Astrocyte of the cerebellum (primary cell): ENCODE measurements at regions not wholly inside any gene's neighbourhood (a gene's known extent, or its start where the extent isn't known, plus 50 kb on each side); places are given as distances from the start of the nearest gene placed in this dataset.

Experiments
- DNase-seq: peaks from one replicate; pipeline ENCODE4 v3.0.0-alpha.2; 2011; ENCODE audit warnings: low read depth
- H3K4me3 ChIP-seq: 2 replicates; pipeline ENCODE4 v1.5.1; 2011; ENCODE audit warnings: mild to moderate bottlenecking, low read depth, low read length, moderate library complexity
- CTCF ChIP-seq: IDR thresholded peaks from 2 replicates; pipeline ENCODE4 v1.5.1; 2012; ENCODE audit warnings: low read length, low read depth, moderate library complexity, mild to moderate bottlenecking; ENCODE audit errors: missing control alignments
- in situ Hi-C: cut with HindIII; loops from 2 replicates; pipeline ENCODE4 v1.10.0; 2017; ENCODE audit warnings: low sequenced_read_pairs

- in situ Hi-C loops = no loop called here
- TF ChIP-seq CTCF = no peak
- H3K4me3 ChIP-seq = no peak overlapping the region
- no peak for DNase-seq
These were observed 80.0 kb downstream of the NAV1 start for GRCh38 chr1:201618905-201619304.

- in situ Hi-C loops = no loop called here
- no peak for TF ChIP-seq CTCF
- H3K4me3 ChIP-seq = no peak overlapping the region
- no peak for DNase-seq
These were observed 80.6 kb downstream of the NAV1 start for GRCh38 chr1:201619513-201619912.

- no peak overlapping the region for H3K4me3 ChIP-seq
- in situ Hi-C loops = no loop called here
- TF ChIP-seq CTCF = no peak
- no peak for DNase-seq
These were observed 83.4 kb downstream of the NAV1 start for GRCh38 chr1:201622353-201622752.

GRCh38 chr1:201622824-201623223 lies 83.9 kb downstream of the NAV1 start:
- H3K4me3 ChIP-seq = no peak overlapping the region
- no peak for DNase-seq
- in situ Hi-C loops = no loop called here
- TF ChIP-seq CTCF = no peak

GRCh38 chr1:201624741-201625225 lies 85.9 kb downstream of the NAV1 start:
- no peak for DNase-seq
- TF ChIP-seq CTCF = no peak
- in situ Hi-C loops = no loop called here
- H3K4me3 ChIP-seq = no peak overlapping the region

- H3K4me3 ChIP-seq = no peak overlapping the region
- DNase-seq = peak; percentile 86
- peak; percentile 19 for TF ChIP-seq CTCF
- in situ Hi-C loops = no loop called here
These were observed 86.4 kb downstream of the NAV1 start for GRCh38 chr1:201625226-201625761.
